ENCODE measurements at regions not wholly inside any gene's neighbourhood (a gene's known extent, or its start where the extent isn't known, plus 50 kb on each side); places are given as distances from the start of the nearest gene placed in this dataset.
"Not testable (repeated sequence)": the region's sequence is repeated elsewhere in the genome, so short reads cannot be mapped to it uniquely, and the experiment has no call there.

DNA sequence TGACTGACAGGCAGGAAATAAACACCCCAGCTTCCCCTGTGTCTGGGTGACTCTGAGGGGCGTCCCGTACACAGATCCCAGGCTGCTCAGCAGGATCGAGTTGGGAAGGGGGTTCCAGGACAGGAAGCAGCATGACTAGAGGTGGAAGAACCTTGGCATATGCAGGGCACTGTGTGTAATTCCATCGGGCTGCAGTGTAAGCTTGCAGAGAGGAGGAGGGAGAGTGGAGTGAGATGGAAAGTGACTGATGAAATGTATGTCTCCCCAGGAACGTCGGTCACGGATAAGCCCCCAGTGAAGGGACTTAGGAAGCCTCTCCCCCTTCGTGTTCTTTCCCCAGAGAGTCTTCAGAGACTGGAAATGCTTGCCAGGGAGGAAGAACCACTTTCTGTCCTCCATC, 198.4 kb upstream of the SULF2 start:
- not testable (repeated sequence) for H3K27ac Mint-ChIP-seq; H3K4me3 Mint-ChIP-seq; H3K36me3 Mint-ChIP-seq; H3K9me3 Mint-ChIP-seq (ENCODE audit: low read depth); H3K4me1 Mint-ChIP-seq (ENCODE audit: low read depth); H3K27me3 Mint-ChIP-seq

DNA sequence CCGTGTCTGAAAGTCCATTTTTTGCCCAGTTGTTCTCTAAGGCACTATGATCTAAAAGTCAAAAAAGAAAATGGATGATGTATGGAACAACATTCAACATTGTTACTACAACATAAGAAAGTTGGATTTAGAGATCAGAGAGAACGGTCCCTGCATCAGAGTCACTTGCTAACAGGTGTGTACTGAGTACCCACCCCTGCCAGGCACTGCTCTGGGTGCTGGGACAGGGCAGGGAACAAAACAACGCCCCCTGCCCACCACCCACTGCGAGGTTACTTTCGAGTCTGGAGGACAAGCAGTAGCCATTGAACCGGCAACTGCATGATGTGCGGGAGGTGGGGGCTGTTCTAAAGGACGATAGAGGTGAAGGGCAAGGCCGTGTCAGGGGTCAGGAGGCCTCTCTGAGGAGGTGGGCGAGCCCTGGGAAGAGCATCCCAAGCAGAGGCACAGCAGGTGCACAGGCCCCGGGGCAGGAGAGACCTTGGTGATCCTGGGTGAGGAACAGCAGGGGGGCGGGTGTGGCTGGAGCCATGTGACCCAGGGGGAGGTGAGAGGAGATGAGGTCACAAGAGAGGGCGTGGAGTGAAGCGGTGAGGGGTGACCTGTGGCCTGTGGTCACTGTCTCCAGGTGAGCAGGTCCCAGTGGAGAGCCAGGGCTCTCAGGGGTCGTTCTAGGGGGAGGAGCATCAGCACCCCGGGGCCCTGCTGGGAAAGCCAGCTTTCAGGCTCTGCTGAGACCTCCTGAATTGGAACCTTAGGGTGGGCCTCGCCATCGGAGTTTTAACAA, 197.5 kb upstream of the SULF2 start:
- no peak overlapping the region for H3K4me3 Mint-ChIP-seq
- H3K9me3 Mint-ChIP-seq (ENCODE audit: low read depth), result no peaks in the 10 kb centered on the region
- no peak overlapping the region for H3K27ac Mint-ChIP-seq
- H3K4me1 Mint-ChIP-seq (ENCODE audit: low read depth), result peaks cover 4% of the 10 kb centered on the region
- no peaks in the 10 kb centered on the region for H3K36me3 Mint-ChIP-seq
- H3K27me3 Mint-ChIP-seq, result peaks cover 4% of the 10 kb centered on the region

DNA sequence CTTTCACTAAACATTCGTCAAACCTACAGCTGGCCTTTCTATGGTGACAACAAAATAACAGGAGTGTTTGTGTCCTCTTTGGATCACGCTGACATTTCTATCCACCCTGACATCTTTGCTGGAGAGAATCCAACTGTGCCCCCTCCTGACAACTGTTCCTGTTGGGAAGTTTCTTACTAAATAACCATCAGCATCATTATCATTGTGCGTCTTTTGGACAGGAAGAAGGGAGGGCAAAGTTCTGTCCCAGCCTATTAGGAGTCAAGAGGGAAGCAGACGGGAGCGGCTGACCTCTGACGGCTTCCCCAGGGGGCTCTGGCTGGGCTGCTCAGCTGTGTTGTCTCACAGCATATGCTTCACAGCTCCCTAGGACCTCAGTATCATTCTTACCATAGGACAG, 195.9 kb upstream of the SULF2 start:
- Mint-ChIP-seq H3K4me1 (ENCODE audit: low read depth) (peaks cover 8% of the 10 kb centered on the region), H3K4me3 (no peak overlapping the region), H3K27ac (no peak overlapping the region), H3K27me3 (peaks cover 8% of the 10 kb centered on the region), H3K36me3 (no peaks in the 10 kb centered on the region), H3K9me3 (ENCODE audit: low read depth) (no peaks in the 10 kb centered on the region)

DNA sequence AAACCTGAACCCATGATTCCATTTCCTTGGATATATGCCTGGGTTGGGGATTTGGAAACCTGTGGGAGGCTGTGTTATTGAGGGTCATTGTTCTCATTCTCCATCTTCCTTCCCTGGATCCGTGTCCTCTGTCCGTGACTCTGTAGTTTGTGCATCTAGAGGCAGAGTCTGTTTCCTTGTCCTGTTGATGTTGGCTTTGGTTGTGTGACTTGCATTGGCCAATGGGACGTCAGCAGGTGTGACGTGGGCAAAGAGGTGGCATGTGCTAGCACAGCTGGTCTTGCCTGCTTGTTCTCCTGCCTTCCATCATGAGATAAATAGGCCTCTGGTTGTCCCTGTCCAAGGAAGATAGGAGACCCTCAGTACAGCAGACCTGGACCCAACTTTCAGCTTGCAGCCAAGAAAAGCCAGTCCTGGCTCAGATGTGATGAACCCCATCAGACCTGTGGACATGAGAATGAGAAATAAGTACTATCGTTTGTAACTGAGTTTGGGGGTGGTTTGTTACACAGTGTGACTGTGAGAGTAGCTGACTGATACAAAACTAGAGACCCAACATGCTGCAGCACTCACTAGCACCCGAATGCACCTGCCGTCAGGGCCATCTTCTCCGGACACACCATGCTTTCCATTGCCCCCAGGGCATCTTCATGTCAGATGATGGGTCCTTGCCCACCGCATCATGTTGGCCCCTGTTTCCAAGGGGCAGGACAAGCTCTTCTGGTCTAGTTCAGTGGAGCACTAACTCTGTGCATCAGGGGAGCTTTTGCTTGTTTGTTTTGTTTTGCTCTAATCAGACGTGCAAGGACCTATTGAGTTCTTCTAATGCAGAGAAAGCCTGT, 195.3 kb upstream of the SULF2 start:
- no peak overlapping the region for H3K4me3 Mint-ChIP-seq
- H3K27ac Mint-ChIP-seq, result no peak overlapping the region
- peaks cover 8% of the 10 kb centered on the region for H3K4me1 Mint-ChIP-seq (ENCODE audit: low read depth)
- H3K27me3 Mint-ChIP-seq, result peaks cover 8% of the 10 kb centered on the region
- H3K9me3 Mint-ChIP-seq (ENCODE audit: low read depth), result no peaks in the 10 kb centered on the region
- no peaks in the 10 kb centered on the region for H3K36me3 Mint-ChIP-seq

DNA sequence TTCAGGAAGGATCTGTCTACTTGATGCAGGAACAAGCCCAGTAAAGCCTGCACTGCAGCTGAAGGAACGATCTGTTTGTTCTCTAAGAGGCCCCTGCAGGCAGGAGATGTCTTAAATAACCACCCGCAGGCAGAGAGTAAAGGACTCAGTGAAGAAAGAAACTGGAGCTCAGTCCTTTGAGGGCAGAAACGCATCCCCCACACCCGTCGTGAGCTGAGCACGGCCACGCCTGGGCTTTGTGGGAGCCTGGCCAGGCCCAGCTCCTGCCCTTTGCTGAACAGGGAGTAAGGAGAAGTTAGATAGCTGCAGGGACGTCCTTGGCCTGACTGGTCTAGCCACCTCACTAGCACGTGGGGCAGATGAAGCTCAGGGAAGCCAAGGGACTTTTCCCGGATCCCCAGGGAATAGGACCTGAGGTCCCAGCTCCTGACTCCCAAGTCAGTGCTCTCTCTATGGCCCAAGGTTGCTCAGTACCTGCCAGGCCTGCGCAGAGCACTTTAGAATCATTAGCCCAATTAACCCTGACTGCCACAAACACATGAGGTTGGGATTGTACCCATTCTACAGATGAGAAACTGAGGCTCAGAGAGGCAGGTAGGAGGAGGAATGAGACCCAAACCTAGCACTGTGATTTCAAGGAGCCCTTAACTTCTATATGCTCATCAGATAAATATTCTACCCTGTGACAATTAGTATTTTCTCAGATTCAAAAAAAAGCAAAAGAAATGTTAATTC, 194.2 kb upstream of the SULF2 start:
- H3K27ac Mint-ChIP-seq; H3K27me3 Mint-ChIP-seq; H3K9me3 Mint-ChIP-seq (ENCODE audit: low read depth); H3K4me3 Mint-ChIP-seq; H3K4me1 Mint-ChIP-seq (ENCODE audit: low read depth); H3K36me3 Mint-ChIP-seq: not testable (repeated sequence)

DNA sequence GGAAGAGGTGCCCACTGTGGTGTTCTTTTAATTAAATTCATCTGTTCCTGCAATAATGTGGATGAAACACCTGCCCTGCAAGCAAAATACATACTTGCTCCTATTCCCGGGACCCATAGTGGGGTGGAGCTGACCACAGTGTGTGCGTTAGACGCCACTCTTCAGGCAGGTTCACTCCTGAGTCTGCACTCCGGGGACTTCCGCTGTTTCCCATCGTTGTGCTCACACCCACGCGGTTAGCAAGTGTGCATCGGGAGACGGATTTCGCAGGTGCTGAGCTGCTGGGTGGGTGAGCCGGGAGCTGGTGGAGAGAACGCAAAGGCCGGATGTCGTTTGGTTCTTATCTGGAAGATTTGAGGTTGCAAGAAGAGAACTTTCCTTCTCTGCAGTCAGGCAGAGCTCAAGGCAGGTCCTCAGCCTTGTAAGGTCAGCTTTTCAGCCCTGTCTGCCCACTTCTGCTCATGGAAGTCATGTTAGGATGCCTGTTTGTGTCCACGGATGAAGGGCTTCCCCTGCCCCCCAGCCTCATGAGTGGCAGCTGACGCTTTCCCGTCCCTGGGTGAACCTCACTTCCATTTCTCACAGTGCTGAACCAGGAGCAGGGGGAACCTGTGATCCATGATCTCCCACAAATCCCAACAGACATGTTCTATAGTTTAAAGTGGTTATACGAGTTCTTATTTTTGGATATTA, 193.3 kb upstream of the SULF2 start:
- H3K27me3 Mint-ChIP-seq; H3K36me3 Mint-ChIP-seq; H3K4me3 Mint-ChIP-seq; H3K4me1 Mint-ChIP-seq (ENCODE audit: low read depth); H3K9me3 Mint-ChIP-seq (ENCODE audit: low read depth); H3K27ac Mint-ChIP-seq: not testable (repeated sequence)

DNA sequence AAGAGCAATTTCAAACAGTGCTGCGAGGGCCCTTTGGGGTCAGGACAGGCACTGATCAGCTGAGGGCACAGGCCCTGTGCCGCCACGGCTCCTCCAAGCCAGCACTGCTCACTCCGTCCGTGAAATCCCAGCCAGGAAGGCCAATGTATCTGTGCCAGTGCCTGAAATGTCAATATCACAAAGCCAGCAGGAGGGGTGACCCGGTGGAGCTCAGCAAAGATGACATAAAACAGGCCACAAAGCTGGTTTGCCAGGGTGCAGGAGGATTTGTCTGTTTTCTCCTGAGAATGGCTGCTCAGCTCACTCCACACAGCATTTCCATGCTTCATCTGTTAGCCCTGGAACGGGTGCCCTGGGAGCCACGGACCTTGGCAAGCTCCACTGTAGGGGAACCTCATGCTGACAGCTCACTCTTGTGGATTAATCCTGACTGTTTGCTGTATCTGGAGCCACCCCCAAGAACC, 192.5 kb upstream of the SULF2 start:
- H3K4me1 Mint-ChIP-seq (ENCODE audit: low read depth); H3K27ac Mint-ChIP-seq; H3K9me3 Mint-ChIP-seq (ENCODE audit: low read depth); H3K36me3 Mint-ChIP-seq; H3K4me3 Mint-ChIP-seq: not testable (repeated sequence)
- H3K27me3 Mint-ChIP-seq, result peaks cover 12% of the 10 kb centered on the region

DNA sequence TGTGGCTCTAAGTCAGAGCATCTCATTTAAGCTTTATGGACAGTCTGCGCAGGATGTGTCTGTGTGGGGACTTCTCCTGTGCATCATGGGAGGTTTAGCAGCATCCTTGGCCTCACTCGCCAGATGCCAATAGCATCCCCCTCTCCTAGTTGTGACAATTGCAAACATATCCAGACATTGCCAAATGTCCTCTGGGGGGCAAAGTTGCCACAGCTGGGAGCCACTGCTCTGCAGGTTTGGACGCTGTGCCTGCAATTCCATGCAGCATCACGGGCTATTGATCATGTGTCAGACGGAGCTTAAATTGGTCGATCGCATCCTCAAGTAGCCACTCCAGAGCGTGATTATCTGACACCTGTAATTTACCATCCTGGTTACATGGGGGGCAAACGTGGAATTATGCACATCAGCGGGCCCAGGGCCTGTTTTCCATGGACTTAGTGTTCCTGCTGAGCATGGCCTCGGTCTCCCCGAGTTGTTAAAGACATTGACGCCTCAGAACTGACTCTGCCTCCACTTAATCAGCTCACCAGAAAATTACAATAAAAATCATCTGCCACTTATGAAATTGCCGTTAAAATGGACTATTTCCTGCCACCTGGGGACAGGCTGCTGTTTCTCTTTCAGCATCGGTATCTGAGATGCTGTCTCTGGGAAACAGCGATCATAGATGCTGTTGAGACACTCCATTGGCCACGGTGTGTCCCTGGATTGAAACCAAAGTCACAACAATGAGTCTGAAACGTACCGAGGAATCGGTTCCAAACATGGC, 191.9 kb upstream of the SULF2 start:
- H3K4me3 Mint-ChIP-seq; H3K27ac Mint-ChIP-seq; H3K4me1 Mint-ChIP-seq (ENCODE audit: low read depth); H3K36me3 Mint-ChIP-seq; H3K27me3 Mint-ChIP-seq; H3K9me3 Mint-ChIP-seq (ENCODE audit: low read depth): not testable (repeated sequence)

DNA sequence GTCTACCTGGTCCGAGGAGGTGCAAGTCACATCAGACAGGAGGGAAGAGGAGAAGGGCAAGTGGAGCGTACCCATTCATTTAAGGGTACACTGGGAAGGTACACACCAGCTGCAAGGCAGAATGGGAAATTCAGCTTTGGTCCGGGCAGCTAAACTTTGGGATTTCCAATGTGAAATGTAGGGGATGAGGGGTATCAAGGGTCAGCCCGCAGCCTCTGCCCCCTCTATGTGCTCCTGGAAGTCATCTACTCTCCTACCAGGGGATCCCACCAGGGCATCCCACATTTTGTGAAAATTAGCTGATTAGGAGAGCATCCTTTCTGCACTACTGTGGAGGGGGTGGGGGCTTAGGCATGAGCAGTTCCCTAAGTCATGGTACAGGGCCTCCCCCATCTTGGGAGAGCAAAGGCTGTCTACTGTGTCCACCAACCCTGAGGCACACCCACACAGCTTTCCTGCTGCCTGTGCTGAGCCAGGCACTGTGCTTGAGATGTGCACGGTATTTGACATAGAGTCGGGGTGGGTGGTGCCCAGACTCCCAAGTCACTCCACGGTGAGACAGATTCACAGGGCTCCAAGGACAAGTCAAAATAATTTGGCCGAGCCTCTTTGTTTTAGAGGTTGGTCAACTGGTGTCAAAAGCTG, 189.1 kb upstream of the SULF2 start:
- peaks cover 8% of the 10 kb centered on the region for H3K4me1 Mint-ChIP-seq (ENCODE audit: low read depth)
- no peak overlapping the region for H3K27ac Mint-ChIP-seq
- no peaks in the 10 kb centered on the region for H3K9me3 Mint-ChIP-seq (ENCODE audit: low read depth)
- H3K4me3 Mint-ChIP-seq, result no peak overlapping the region
- H3K36me3 Mint-ChIP-seq, result no peaks in the 10 kb centered on the region
- peaks cover 10% of the 10 kb centered on the region for H3K27me3 Mint-ChIP-seq

DNA sequence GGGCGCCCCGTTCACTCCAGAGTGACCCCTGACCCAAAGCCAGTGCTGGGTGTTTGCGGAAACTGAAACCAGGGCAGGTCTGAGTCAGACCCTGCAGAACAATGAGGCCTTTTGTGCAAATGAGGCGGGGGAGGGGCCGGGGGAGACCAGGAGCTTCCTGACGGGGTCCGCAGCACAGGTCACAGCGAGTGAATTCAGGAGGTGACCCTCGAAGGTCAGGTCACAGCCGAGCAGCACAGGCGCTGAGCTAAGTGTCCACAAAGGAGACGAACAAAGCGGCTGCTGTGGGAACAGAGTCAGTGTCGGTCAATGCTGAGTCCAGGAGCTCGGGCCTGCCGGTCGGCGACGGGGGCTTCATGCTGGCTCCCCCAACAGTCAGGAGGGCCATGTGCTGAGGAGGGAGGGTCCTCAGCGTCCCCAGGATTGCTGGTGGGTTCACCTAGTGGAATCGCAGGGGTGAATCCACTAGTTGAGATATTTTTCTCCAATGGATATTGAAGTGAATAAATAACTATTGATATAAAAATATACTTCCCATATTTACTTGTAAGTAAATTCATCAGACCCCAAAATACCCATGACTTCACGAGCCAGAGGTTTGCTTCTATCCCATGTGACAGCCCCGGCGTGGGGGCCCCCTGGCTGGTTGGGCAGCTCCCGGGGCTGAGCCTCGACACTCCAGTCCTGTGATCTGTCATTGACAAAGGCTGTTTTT, 188.4 kb upstream of the SULF2 start:
- Mint-ChIP-seq H3K9me3 (ENCODE audit: low read depth) (no peaks in the 10 kb centered on the region), H3K4me3 (no peak overlapping the region), H3K27me3 (peaks cover 10% of the 10 kb centered on the region), H3K27ac (no peak overlapping the region), H3K4me1 (ENCODE audit: low read depth) (peaks cover 8% of the 10 kb centered on the region), H3K36me3 (no peaks in the 10 kb centered on the region)

DNA sequence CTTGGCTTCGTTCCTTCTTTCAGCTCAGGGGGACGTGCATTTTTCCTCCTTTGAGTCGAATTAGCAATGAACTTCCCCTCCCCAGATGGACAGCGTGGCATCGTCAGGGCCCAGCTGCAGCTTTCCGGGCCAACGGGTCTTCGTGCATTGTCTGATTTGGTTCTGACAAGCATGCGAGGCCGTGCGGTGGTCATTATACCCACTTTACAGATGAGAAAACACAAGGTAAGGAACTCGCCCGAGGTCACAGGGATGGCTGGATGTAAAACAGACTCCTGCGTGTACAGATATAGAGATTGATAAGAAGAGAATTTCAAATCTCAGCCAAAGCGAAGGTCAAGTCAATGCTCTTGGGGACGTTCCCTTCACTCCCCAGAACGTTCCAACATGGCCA, 187.6 kb upstream of the SULF2 start:
- Mint-ChIP-seq H3K36me3 (no peaks in the 10 kb centered on the region), H3K9me3 (ENCODE audit: low read depth) (no peaks in the 10 kb centered on the region), H3K4me1 (ENCODE audit: low read depth) (peaks cover 5% of the 10 kb centered on the region), H3K27ac (no peak overlapping the region), H3K27me3 (peaks cover 10% of the 10 kb centered on the region), H3K4me3 (no peak overlapping the region)

DNA sequence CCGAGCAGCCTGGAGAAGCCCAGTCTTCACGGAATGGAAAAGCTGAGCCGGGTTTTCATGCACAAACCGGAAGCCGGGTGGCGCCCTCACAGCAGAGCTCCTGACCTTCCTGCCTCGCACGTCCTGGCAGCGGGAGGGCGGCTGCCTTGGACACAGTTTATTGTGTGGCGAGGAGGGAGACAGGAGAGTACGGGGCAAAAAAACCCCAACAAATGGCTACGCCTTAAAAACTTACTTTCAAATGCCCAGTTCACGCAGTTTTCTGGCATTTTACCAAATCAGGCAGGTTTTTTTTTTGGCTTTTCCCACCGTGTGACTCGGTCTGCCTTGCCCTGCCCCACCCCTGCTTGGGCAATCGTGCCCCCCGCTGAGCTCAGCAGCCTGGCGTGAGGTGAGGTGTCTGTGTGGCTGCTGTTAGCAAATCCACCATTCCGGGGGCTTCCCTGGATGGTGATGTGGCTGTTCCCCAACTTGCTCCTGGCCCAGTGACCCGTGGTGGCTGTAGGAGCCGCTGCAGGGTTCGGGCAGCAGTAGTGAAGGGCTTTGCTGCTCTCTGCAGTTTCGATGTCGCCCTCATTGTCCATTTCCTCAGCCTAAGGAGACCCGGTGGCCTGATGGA, 187.1 kb upstream of the SULF2 start:
- not testable (repeated sequence) for H3K36me3 Mint-ChIP-seq, H3K4me3 Mint-ChIP-seq

More for the DNA sequence above, 187.1 kb upstream of the SULF2 start:
- not testable (repeated sequence) for H3K9me3 Mint-ChIP-seq (ENCODE audit: low read depth); H3K27ac Mint-ChIP-seq; H3K4me1 Mint-ChIP-seq (ENCODE audit: low read depth); H3K27me3 Mint-ChIP-seq

All from activated naive CD8-positive, alpha-beta T cell (primary cell).